ENCODE measurements at regions not wholly inside any gene's neighbourhood (a gene's known extent, or its start where the extent isn't known, plus 50 kb on each side); places are given as distances from the start of the nearest gene placed in this dataset.
"Not testable (repeated sequence)": the region's sequence is repeated elsewhere in the genome, so short reads cannot be mapped to it uniquely, and the experiment has no call there.

- TF ChIP-seq, protein P1, sequence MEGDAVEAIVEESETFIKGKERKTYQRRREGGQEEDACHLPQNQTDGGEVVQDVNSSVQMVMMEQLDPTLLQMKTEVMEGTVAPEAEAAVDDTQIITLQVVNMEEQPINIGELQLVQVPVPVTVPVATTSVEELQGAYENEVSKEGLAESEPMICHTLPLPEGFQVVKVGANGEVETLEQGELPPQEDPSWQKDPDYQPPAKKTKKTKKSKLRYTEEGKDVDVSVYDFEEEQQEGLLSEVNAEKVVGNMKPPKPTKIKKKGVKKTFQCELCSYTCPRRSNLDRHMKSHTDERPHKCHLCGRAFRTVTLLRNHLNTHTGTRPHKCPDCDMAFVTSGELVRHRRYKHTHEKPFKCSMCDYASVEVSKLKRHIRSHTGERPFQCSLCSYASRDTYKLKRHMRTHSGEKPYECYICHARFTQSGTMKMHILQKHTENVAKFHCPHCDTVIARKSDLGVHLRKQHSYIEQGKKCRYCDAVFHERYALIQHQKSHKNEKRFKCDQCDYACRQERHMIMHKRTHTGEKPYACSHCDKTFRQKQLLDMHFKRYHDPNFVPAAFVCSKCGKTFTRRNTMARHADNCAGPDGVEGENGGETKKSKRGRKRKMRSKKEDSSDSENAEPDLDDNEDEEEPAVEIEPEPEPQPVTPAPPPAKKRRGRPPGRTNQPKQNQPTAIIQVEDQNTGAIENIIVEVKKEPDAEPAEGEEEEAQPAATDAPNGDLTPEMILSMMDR (IDR thresholded peaks at IDR 0.05) = no peak
- no peak for TF ChIP-seq ZFX (IDR thresholded peaks at IDR 0.05; ENCODE audit: borderline replicate concordance)
- no peak overlapping the region for H3K27ac ChIP-seq
Measured at GRCh38 chr3:26091626-26092025, 301.7 kb downstream of the OXSM start.

GRCh38 chr3:26097111-26097510, 307.2 kb downstream of the OXSM start:
- not testable (repeated sequence) for H3K27ac ChIP-seq

GRCh38 chr3:26099692-26100091, 309.8 kb downstream of the OXSM start:
- TF ChIP-seq, protein P1 (IDR thresholded peaks at IDR 0.05) = no peak
- no peak for TF ChIP-seq ZFX (IDR thresholded peaks at IDR 0.05; ENCODE audit: borderline replicate concordance)

DNA sequence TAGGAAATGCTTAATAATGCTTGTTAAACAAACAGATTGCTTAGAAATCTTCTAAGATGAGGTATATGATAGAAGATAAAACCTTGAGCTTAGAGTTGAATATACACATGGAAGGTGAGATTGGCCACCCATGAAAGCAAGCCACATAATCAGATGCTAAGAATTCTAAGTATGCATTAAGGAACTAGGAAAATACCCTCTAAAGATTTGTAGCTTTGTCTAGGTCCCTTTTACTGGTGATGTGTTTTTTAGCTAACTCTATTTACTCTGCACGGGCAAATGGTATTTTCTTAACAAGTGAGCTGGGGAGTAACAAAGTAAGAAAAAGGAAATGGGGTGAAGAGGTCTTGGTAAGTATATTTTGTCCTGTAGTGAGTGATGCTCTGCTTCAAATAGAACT, 310.3 kb downstream of the OXSM start:
- no peak overlapping the region for H3K27ac ChIP-seq
- no peak for TF ChIP-seq ZFX (IDR thresholded peaks at IDR 0.05; ENCODE audit: borderline replicate concordance)
- TF ChIP-seq, protein P1 (IDR thresholded peaks at IDR 0.05) = no peak

More at GRCh38 chr3:26099692-26100091, 309.8 kb downstream of the OXSM start:
- no peak overlapping the region for H3K27ac ChIP-seq

DNA sequence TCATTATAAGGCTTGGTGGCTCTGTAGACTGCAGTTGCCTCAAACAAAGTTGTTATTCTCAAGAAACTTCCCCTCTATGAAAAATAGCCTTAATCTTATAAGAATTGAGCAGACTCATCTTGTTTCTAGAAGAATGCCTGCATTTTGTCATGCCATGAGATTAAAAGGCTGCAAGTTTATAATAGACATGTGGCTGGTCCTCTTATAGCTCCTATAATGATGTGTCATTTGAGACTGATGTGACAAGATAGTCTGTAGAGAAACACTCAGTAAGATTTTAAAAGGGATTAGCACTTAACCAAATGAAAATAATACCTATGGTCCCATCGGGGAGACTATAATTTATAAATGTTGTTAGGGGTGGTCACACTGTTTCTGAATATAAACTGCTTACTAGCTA, 312.5 kb downstream of the OXSM start:
- TF ChIP-seq ZFX (IDR thresholded peaks at IDR 0.05; ENCODE audit: borderline replicate concordance) = no peak
- TF ChIP-seq, protein P1 (IDR thresholded peaks at IDR 0.05) = no peak

DNA sequence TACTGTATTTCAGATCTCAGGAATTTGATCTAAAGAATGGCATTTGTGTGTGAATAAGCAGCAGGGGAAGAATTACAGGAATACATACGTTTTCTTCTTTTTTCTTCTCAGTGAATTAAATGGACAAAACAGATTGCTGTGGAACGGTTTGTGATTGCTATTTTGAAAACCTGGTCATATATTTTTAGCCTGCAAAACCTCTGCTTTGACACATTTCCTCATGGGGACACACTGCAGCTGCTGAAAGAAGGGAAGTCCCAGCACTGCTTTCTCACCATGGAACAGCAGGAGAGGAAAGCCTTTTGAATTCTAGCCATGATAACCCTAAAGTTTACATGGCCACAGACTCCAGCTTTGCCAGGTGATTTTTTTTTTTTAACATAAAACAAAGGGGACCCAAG, 315.0 kb downstream of the OXSM start:
- no peak for TF ChIP-seq ZFX (IDR thresholded peaks at IDR 0.05; ENCODE audit: borderline replicate concordance)
- TF ChIP-seq, protein P1 (IDR thresholded peaks at IDR 0.05) = no peak
- H3K27ac ChIP-seq = no peak overlapping the region

More for the DNA sequence above, 312.5 kb downstream of the OXSM start:
- H3K27ac ChIP-seq = no peak overlapping the region

GRCh38 chr3:26105261-26105660, 315.4 kb downstream of the OXSM start:
- TF ChIP-seq, protein P1 (IDR thresholded peaks at IDR 0.05) = no peak
- TF ChIP-seq ZFX (IDR thresholded peaks at IDR 0.05; ENCODE audit: borderline replicate concordance) = no peak

GRCh38 chr3:26106228-26106627, 316.3 kb downstream of the OXSM start:
- TF ChIP-seq ZFX (IDR thresholded peaks at IDR 0.05; ENCODE audit: borderline replicate concordance) = no peak
- TF ChIP-seq, protein P1 (IDR thresholded peaks at IDR 0.05) = no peak

More at GRCh38 chr3:26105261-26105660, 315.4 kb downstream of the OXSM start:
- no peak overlapping the region for H3K27ac ChIP-seq

More at GRCh38 chr3:26106228-26106627, 316.3 kb downstream of the OXSM start:
- no peak overlapping the region for H3K27ac ChIP-seq
